ENCODE measurements at regions not wholly inside any gene's neighbourhood (a gene's known extent, or its start where the extent isn't known, plus 50 kb on each side); places are given as distances from the start of the nearest gene placed in this dataset.

GRCh38 chr16:86150641-86151238 lies 251.8 kb downstream of the IRF8 start:
- intact Hi-C loops (cut with DNase I) = no loop called here
- ATAC-seq (peak in 1 of 2 donors; percentile 75), DNase-seq (no peak)

- ATAC-seq (peak in 1 of 2 donors; percentile 81), DNase-seq (no peak)
- intact Hi-C loops (cut with DNase I) = no loop called here
These were observed 252.4 kb downstream of the IRF8 start for GRCh38 chr16:86151239-86151851.

GRCh38 chr16:86156155-86156554 lies 257.2 kb downstream of the IRF8 start:
- no peak for DNase-seq
- intact Hi-C loops (cut with DNase I) = no loop called here
- ATAC-seq = no peak

- intact Hi-C loops (cut with DNase I) = no loop called here
- no peak for ATAC-seq
- DNase-seq = no peak
These were observed 258.8 kb downstream of the IRF8 start for GRCh38 chr16:86157616-86158247.

- intact Hi-C loops (cut with DNase I) = no loop called here
- ATAC-seq (no peak), DNase-seq (no peak)
These were observed 259.9 kb downstream of the IRF8 start for GRCh38 chr16:86158688-86159360.

GRCh38 chr16:86165479-86165878 lies 266.5 kb downstream of the IRF8 start:
- intact Hi-C loops (cut with DNase I) = no loop called here
- no peak for DNase-seq
- no peak for ATAC-seq

- intact Hi-C loops (cut with DNase I) = no loop called here
- DNase-seq = no peak
- no peak for ATAC-seq
These were observed 267.5 kb downstream of the IRF8 start for GRCh38 chr16:86166414-86166813.

- intact Hi-C loops (cut with DNase I) = no loop called here
- DNase-seq (no peak), ATAC-seq (no peak)
These were observed 268.1 kb downstream of the IRF8 start for GRCh38 chr16:86167061-86167460.

- intact Hi-C loops (cut with DNase I) = no loop called here
- DNase-seq = no peak
- no peak for ATAC-seq
These were observed 271.8 kb downstream of the IRF8 start for GRCh38 chr16:86170720-86171119.

- DNase-seq (no peak), ATAC-seq (no peak)
- intact Hi-C loops (cut with DNase I) = no loop called here
These were observed 272.4 kb downstream of the IRF8 start for GRCh38 chr16:86171329-86171728.

GRCh38 chr16:86175816-86176215 lies 276.9 kb downstream of the IRF8 start:
- no peak for DNase-seq
- intact Hi-C loops (cut with DNase I) = no loop called here

GRCh38 chr16:86176462-86176861 lies 277.5 kb downstream of the IRF8 start:
- ATAC-seq (no peak), DNase-seq (no peak)
- intact Hi-C loops (cut with DNase I) = no loop called here

More at GRCh38 chr16:86175816-86176215, 276.9 kb downstream of the IRF8 start:
- ATAC-seq = no peak

- intact Hi-C loops (cut with DNase I) = no loop called here
- DNase-seq = no peak
- no peak for ATAC-seq
These were observed 281.3 kb downstream of the IRF8 start for GRCh38 chr16:86180244-86180643.

- DNase-seq (no peak), ATAC-seq (no peak)
- intact Hi-C loops (cut with DNase I) = no loop called here
These were observed 281.8 kb downstream of the IRF8 start for GRCh38 chr16:86180780-86181179.

GRCh38 chr16:86181526-86181925 lies 282.6 kb downstream of the IRF8 start:
- DNase-seq = no peak
- no peak for ATAC-seq
- intact Hi-C loops (cut with DNase I) = no loop called here

GRCh38 chr16:86184185-86184584 lies 285.2 kb downstream of the IRF8 start:
- intact Hi-C loops (cut with DNase I) = no loop called here
- ATAC-seq (no peak), DNase-seq (no peak)

GRCh38 chr16:86185089-86185488 lies 286.1 kb downstream of the IRF8 start:
- intact Hi-C loops (cut with DNase I) = no loop called here
- no peak for ATAC-seq

GRCh38 chr16:86186313-86186712 lies 287.4 kb downstream of the IRF8 start:
- no peak for DNase-seq
- ATAC-seq = no peak
- intact Hi-C loops (cut with DNase I) = no loop called here

More at GRCh38 chr16:86185089-86185488, 286.1 kb downstream of the IRF8 start:
- no peak for DNase-seq

- intact Hi-C loops (cut with DNase I) = no loop called here
- ATAC-seq = no peak
These were observed 291.0 kb downstream of the IRF8 start for GRCh38 chr16:86189934-86190333.

GRCh38 chr16:86191663-86192062 lies 292.7 kb downstream of the IRF8 start:
- ATAC-seq (no peak), DNase-seq (no peak)
- intact Hi-C loops (cut with DNase I) = no loop called here

More at GRCh38 chr16:86189934-86190333, 291.0 kb downstream of the IRF8 start:
- DNase-seq = no peak
